Psoas muscle (tissue), 7 donors: ENCODE measurements at regions not wholly inside any gene's neighbourhood (a gene's known extent, or its start where the extent isn't known, plus 50 kb on each side); places are given as distances from the start of the nearest gene placed in this dataset.

Source experiments
- ATAC-seq, 4 donors: fragments of 200-7000 bp; cut with Tn5 transposase; one replicate each; pipeline ENCODE4 v1.9.1; 2020; ENCODE audit warnings: moderate library complexity in 3 of 4, mild to moderate bottlenecking in 2 of 4
- DNase-seq, 2 donors: peaks; one replicate each; pipeline ENCODE4 v3.0.0-alpha.2; 2020
- H3K27ac ChIP-seq: fragments of 200-600 bp; one replicate; pipeline ENCODE4 v1.8.0; 2022
- H3K27me3 ChIP-seq, 3 donors: fragments of 200-600 bp in 1 of 3; one replicate each; pipeline versions ENCODE4 v1.6.1 to v1.8.0; 2013 to 2022; ENCODE audit warnings: low read length in 2 of 3, mild to moderate bottlenecking in 2 of 3, moderate library complexity in 1 of 3; ENCODE audit not compliant: insufficient read depth in 3 of 3
- H3K36me3 ChIP-seq, 2 donors: fragments of 200-600 bp in 1 of 2; one replicate each; pipeline versions ENCODE4 v1.6.1 to v1.8.0; 2013 to 2022; ENCODE audit warnings: low read depth in 1 of 2, mild to moderate bottlenecking in 1 of 2, moderate library complexity in 1 of 2; ENCODE audit not compliant: insufficient read depth in 1 of 2
- H3K4me1 ChIP-seq: fragments of 200-600 bp; one replicate; pipeline ENCODE4 v1.8.0; 2022
- H3K4me3 ChIP-seq: fragments of 200-600 bp; one replicate; pipeline ENCODE4 v1.8.0; 2022; ENCODE audit warnings: mild to moderate bottlenecking
- H3K9me3 ChIP-seq: fragments of 200-600 bp; one replicate; pipeline ENCODE4 v1.8.0; 2022
- CTCF ChIP-seq: fragments of 200-600 bp; IDR thresholded peaks from one replicate; pipeline ENCODE4 v1.8.0; 2022; ENCODE audit warnings: antibody characterized with exemption
- WGBS, 3 donors: extraction: QIAGEN DNeasy Blood & Tissue Kit; methylation state at CpG; one replicate each; pipeline versions ENCODE4 v1.1.6 to v1.1.7; 2013; 5-methylcytosine and 5-hydroxymethylcytosine counted together
- intact Hi-C, 2 donors: fragments of 100-400 bp; cut with DNase I; formaldehyde crosslinking; loops; one replicate each; pipeline versions ENCODE4 v1.11.0 to v1.14.2; 2022
- donor health status: healthy with polysubstance abuse.
- donor health status: DM: no; HTN: no; CAD: no; lungs with moderate emphysema.
- donor health status: Bipolar disorder and iron deficiency.
- donor health status: healthy.
- donor health status: DM: yes; HTN: yes; CAD: no.
- donor health status: DM: no; HTN: no; CAD: no.
- donor health status: DM: yes; HTN: yes; CAD: no.

- Histone ChIP-seq H3K9me3 (no peaks in the 10 kb centered on the region), H3K27me3 (no peaks in the 10 kb centered on the region), H3K4me3 (no peak overlapping the region), H3K36me3 (no peaks in the 10 kb centered on the region), H3K4me1 (no peaks in the 10 kb centered on the region), H3K27ac (no peak overlapping the region)
- no peak for TF ChIP-seq CTCF
- 67 to 88% (median 85%) methylated on average over 1 of the region's 1 CpG for WGBS, 3 donors
- intact Hi-C loops: no loop called here
- DNase-seq (no peak), ATAC-seq (no peak)
These were observed 398.1 kb upstream of the ATP5MC3 start for GRCh38 chr2:175579646-175580045.

- H3K36me3 ChIP-seq: no peaks in the 10 kb centered on the region
- no peak overlapping the region for H3K4me3 ChIP-seq
- no peaks in the 10 kb centered on the region for H3K27me3 ChIP-seq
- intact Hi-C loops: no loop called here
- no peak overlapping the region for H3K27ac ChIP-seq
- DNase-seq (no peak), ATAC-seq (no peak)
- 86 to 98% (median 96%) methylated on average over 2 of the region's 2 CpGs for WGBS, 3 donors
- no peaks in the 10 kb centered on the region for H3K4me1 ChIP-seq
- no peak for TF ChIP-seq CTCF
- no peaks in the 10 kb centered on the region for H3K9me3 ChIP-seq
These were observed 396.0 kb upstream of the ATP5MC3 start for GRCh38 chr2:175577368-175577970.

- 35 to 58% (median 35%) methylated on average over 5 of the region's 5 CpGs for WGBS, 3 donors
- Histone ChIP-seq H3K4me1 (no peaks in the 10 kb centered on the region), H3K27me3 (no peaks in the 10 kb centered on the region), H3K9me3 (no peaks in the 10 kb centered on the region), H3K36me3 (no peaks in the 10 kb centered on the region), H3K27ac (no peak overlapping the region), H3K4me3 (no peak overlapping the region)
- ATAC-seq (no peak), DNase-seq (no peak)
- TF ChIP-seq CTCF: no peak
- intact Hi-C loops: no loop called here
These were observed 395.4 kb upstream of the ATP5MC3 start for GRCh38 chr2:175576875-175577274.

GRCh38 chr2:175576270-175576669 is 394.8 kb upstream of the ATP5MC3 start:
- Histone ChIP-seq H3K36me3 (no peaks in the 10 kb centered on the region), H3K9me3 (no peaks in the 10 kb centered on the region), H3K27me3 (no peaks in the 10 kb centered on the region), H3K4me1 (no peaks in the 10 kb centered on the region), H3K4me3 (no peak overlapping the region), H3K27ac (no peak overlapping the region)
- no peak for DNase-seq
- 85 to 92% (median 87%) methylated on average over 2 of the region's 2 CpGs for WGBS, 3 donors
- intact Hi-C loops: no loop called here
- no peak for ATAC-seq
- no peak for TF ChIP-seq CTCF
